ENCODE measurements at regions not wholly inside any gene's neighbourhood (a gene's known extent, or its start where the extent isn't known, plus 50 kb on each side); places are given as distances from the start of the nearest gene placed in this dataset.

- H3K4me3 ChIP-seq: no peak overlapping the region
- DNase-seq: no peak
- H3K36me3 ChIP-seq: no peaks in the 10 kb centered on the region
- 24% methylated on average over 1 of the region's 1 CpG for WGBS (ENCODE audit: insufficient coverage, low coverage, low lambda C conversion rate, missing lambda C conversion rate)
- intact Hi-C loops (cut with DNase I): no loop called here
- peaks cover 0 to 9% (median 0%) of the 10 kb centered on the region in 4 donors for H3K4me1 ChIP-seq
- H3K27me3 ChIP-seq: no peaks in the 10 kb centered on the region
- TF ChIP-seq, protein P1, sequence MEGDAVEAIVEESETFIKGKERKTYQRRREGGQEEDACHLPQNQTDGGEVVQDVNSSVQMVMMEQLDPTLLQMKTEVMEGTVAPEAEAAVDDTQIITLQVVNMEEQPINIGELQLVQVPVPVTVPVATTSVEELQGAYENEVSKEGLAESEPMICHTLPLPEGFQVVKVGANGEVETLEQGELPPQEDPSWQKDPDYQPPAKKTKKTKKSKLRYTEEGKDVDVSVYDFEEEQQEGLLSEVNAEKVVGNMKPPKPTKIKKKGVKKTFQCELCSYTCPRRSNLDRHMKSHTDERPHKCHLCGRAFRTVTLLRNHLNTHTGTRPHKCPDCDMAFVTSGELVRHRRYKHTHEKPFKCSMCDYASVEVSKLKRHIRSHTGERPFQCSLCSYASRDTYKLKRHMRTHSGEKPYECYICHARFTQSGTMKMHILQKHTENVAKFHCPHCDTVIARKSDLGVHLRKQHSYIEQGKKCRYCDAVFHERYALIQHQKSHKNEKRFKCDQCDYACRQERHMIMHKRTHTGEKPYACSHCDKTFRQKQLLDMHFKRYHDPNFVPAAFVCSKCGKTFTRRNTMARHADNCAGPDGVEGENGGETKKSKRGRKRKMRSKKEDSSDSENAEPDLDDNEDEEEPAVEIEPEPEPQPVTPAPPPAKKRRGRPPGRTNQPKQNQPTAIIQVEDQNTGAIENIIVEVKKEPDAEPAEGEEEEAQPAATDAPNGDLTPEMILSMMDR (IDR thresholded peaks at IDR 0.05): no peak
- no peak for TF ChIP-seq POLR2A (IDR thresholded peaks at IDR 0.05)
- H3K27ac ChIP-seq: no peak overlapping the region
- ATAC-seq: no peak
- no peaks in the 10 kb centered on the region for H3K9me3 ChIP-seq
These were observed 353.9 kb downstream of the BCKDHB start for GRCh38 chr6:80460257-80460865.

DNA sequence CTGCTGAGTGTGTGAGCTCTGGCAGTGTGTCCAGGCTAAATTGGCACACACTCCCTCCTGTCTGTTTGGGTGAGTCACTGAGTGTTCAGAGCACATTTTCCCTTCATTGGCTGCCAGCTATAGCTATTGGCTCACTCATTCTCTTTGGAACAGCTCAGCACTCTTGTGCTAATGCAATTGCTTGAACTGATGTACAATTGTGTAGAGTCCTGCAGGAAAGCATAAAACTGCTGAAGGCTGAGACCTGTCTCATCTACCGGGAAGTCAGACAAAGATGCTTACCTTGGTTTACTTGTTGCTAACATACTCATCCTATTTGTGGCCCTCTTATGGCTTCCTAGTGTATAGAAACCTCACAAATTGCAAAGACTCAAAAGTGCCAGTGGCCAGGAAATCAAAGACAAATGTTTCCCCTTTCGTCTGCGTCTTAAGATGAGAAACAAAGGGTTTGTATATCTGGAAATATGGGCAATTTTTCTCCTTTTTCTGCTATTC, 351.0 kb downstream of the BCKDHB start:
- H3K36me3 ChIP-seq: no peaks in the 10 kb centered on the region
- DNase-seq (peak; percentile 57 to 87 (median 76)), ATAC-seq (peak; percentile 100)
- peaks cover 0 to 9% (median 0%) of the 10 kb centered on the region in 4 donors for H3K4me1 ChIP-seq
- intact Hi-C loops (cut with DNase I): no loop called here
- WGBS (ENCODE audit: insufficient coverage, low coverage, low lambda C conversion rate, missing lambda C conversion rate): 50% methylated on average over 3 of the region's 3 CpGs
- TF ChIP-seq, protein P1 (IDR thresholded peaks at IDR 0.05): no peak
- TF ChIP-seq POLR2A (IDR thresholded peaks at IDR 0.05): no peak
- H3K27ac ChIP-seq: no peak overlapping the region
- no peaks in the 10 kb centered on the region for H3K9me3 ChIP-seq
- no peaks in the 10 kb centered on the region for H3K27me3 ChIP-seq
- H3K4me3 ChIP-seq: no peak overlapping the region

DNA sequence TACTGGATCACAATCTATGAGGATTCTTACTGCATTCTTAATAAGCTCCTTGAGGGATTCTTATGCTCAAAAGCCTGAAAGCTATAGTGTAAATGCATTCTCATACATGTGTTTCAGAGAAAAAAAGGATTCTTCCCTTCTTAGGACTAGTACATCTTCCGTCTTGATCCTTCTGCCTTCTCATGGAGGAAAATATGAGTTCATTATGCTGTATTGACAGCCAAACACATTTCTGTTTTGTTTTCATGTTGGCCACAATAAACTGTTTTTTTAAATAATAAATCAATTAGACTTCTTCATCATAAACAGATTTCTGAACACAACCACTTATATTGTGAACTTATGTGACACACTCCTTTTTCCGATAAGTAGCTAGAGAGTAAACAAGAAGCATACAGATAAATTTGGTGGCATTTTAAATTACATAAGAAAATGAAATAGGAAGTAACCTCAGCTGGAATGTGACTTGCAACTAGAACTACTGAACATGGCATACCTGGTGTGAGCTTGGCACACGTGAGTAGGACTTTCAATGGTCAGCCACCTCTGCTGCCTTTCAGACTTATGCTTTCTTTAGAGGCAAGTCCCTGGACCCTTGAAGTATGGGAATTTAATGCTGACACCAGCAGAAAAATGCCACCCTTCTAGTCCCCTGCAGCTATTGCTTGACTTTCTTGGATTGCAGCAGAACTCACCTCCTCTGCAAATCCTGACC, 350.4 kb downstream of the BCKDHB start:
- peak in 3 of 4 donors; percentile 31 to 54 (median 44) for ATAC-seq
- H3K27me3 ChIP-seq: no peaks in the 10 kb centered on the region
- WGBS (ENCODE audit: insufficient coverage, low coverage, low lambda C conversion rate, missing lambda C conversion rate): 83% methylated on average over 3 of the region's 3 CpGs
- DNase-seq: no peak
- H3K9me3 ChIP-seq: no peaks in the 10 kb centered on the region
- no peaks in the 10 kb centered on the region for H3K36me3 ChIP-seq
- peaks cover 0 to 9% (median 0%) of the 10 kb centered on the region in 4 donors for H3K4me1 ChIP-seq
- intact Hi-C loops (cut with DNase I): no loop called here
- no peak overlapping the region for H3K27ac ChIP-seq
- TF ChIP-seq POLR2A (IDR thresholded peaks at IDR 0.05): no peak
- TF ChIP-seq, protein P1 (IDR thresholded peaks at IDR 0.05): no peak
- H3K4me3 ChIP-seq: no peak overlapping the region

GRCh38 chr6:80454661-80455365, 348.3 kb downstream of the BCKDHB start:
- no peaks in the 10 kb centered on the region for H3K9me3 ChIP-seq
- intact Hi-C loops (cut with DNase I): no loop called here
- DNase-seq: no peak
- no peak overlapping the region for H3K4me3 ChIP-seq
- ATAC-seq: no peak
- no peaks in the 10 kb centered on the region for H3K27me3 ChIP-seq
- WGBS (ENCODE audit: insufficient coverage, low coverage, low lambda C conversion rate, missing lambda C conversion rate): 80% methylated on average over 4 of the region's 4 CpGs
- TF ChIP-seq, protein P1 (IDR thresholded peaks at IDR 0.05): no peak
- TF ChIP-seq POLR2A (IDR thresholded peaks at IDR 0.05): no peak
- H3K36me3 ChIP-seq: no peaks in the 10 kb centered on the region
- peaks cover 0 to 9% (median 0%) of the 10 kb centered on the region in 4 donors for H3K4me1 ChIP-seq
- no peak overlapping the region for H3K27ac ChIP-seq
